ENCODE measurements at regions not wholly inside any gene's neighbourhood (a gene's known extent, or its start where the extent isn't known, plus 50 kb on each side); places are given as distances from the start of the nearest gene placed in this dataset.

DNA sequence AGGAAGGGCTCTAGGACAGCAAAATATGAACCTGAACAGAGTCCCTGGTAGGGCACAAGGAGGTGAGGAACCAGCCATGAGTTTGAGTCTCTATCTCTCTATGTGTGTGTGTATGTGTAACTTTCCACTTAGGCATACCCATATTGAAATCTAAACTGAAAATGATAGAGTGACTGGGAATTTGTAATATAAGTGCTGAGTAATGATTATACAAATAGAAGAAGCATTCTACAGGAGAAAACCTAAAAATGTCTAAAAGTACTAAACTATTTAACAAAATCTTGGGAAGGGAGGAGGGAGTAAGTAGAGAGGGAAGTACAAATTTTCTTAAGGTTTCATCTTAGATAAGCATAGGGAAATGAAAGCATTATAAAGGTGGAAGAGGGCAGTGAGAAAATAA lies 97.1 kb upstream of the ZC3H12C start:
- TF ChIP-seq, protein P1, sequence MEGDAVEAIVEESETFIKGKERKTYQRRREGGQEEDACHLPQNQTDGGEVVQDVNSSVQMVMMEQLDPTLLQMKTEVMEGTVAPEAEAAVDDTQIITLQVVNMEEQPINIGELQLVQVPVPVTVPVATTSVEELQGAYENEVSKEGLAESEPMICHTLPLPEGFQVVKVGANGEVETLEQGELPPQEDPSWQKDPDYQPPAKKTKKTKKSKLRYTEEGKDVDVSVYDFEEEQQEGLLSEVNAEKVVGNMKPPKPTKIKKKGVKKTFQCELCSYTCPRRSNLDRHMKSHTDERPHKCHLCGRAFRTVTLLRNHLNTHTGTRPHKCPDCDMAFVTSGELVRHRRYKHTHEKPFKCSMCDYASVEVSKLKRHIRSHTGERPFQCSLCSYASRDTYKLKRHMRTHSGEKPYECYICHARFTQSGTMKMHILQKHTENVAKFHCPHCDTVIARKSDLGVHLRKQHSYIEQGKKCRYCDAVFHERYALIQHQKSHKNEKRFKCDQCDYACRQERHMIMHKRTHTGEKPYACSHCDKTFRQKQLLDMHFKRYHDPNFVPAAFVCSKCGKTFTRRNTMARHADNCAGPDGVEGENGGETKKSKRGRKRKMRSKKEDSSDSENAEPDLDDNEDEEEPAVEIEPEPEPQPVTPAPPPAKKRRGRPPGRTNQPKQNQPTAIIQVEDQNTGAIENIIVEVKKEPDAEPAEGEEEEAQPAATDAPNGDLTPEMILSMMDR (conservative IDR thresholded peaks at IDR 0.05) = no peak
- no peak overlapping the region for H3K27ac ChIP-seq

DNA sequence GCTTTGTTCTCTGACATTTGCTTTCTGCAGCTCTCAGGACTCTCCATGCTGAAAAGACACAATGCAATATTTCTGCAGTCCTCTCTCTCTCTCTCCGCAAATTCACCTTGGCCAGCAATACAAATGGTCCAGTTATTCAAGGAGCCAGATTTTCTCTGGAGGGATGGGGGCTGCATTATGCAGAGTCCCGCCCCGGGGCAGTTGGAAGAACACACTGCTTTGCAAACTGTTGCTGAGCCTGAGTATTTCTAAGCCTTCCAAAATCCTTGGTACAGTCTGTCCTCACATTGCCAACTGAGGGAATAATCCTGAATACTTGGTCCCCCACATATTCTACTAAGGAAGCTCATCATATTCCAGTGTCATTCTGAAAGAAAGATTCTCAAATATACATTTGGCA lies 94.3 kb upstream of the ZC3H12C start:
- TF ChIP-seq, protein P1 (conservative IDR thresholded peaks at IDR 0.05) = no peak
- no peak for TF ChIP-seq ZFX (IDR thresholded peaks at IDR 0.05)
- H3K27ac ChIP-seq = no peak overlapping the region

DNA sequence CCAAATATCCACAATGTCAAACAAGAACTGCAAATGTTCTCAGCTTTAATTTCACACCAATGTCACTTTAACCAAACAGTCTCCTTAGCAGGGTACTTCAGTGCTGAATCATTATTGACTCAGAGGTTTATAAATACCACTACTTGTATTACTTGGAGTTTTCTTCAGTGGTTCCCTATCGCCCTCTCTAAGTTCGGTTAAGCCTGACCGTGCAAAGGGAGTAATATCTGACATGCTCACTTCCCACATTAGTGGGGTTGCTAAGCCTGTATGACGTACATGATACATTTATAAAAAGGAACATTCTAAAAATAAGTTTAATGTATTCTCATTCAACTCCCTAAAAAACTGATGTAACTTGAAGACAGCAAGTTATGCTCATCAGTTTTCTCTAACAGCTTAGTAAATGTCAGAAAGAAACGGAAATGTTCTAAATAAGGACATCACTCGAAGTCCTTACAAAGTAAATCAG lies 93.1 kb upstream of the ZC3H12C start:
- no peak overlapping the region for H3K27ac ChIP-seq

DNA sequence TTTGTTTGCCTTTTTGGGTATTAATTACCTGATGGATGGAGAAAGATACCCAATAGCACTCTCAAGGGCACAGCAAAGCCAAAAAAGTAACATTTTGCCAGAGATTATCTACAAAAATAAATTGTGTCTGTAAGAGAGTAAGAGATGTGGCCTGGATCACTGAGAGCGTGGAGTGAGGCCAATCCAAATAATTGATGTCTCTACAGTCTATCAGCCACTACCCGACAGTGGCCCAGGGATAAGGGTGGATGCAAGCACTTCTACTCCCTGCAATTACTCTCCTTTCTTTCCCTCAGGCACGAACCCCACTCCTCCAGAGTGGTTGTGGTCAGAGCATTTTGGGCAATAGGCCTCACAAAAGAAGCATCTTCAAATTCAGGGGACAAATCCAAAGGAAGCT lies 92.3 kb upstream of the ZC3H12C start:
- TF ChIP-seq ZFX (IDR thresholded peaks at IDR 0.05) = no peak
- no peak overlapping the region for H3K27ac ChIP-seq

More for the DNA sequence above, 93.1 kb upstream of the ZC3H12C start:
- no peak for TF ChIP-seq ZFX (IDR thresholded peaks at IDR 0.05)
- TF ChIP-seq, protein P1 (conservative IDR thresholded peaks at IDR 0.05) = no peak

DNA sequence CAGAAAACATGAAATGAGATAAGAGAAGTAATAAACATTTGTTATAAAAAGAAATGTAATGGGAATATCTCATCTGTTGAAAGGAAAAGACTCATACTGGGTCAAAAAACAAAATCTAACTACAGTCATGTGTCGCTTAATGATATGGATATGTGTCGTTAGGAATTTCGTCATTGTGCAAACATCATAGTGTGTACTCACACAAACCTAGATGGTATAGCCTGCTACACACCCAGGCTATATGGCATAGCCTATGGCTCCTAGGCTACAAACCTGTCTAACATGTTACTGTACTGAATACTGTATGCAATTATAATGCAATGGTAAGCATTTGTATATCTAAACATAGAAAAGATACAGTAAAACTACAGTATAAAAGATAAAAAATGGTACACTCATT lies 89.8 kb upstream of the ZC3H12C start:
- no peak overlapping the region for H3K27ac ChIP-seq
- no peak for TF ChIP-seq ZFX (IDR thresholded peaks at IDR 0.05)
- TF ChIP-seq, protein P1 (conservative IDR thresholded peaks at IDR 0.05) = no peak

DNA sequence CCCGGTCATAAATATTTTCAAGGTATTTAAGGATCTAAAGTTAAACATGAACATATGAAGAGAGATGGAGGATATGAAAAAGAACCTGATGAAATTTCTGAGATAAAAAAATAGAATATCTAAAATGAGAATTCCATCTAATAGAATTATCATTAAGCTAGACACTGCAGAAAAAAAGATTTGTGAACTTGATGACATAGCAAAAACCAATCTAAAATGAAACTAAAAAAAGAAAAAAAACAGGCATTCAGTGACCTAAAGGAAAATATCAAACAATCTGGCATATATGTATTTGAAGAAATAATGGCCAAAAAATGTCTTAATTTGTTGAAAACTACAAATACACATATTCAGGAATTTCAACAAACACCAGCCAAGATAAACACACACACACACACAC lies 81.6 kb upstream of the ZC3H12C start:
- no peak for TF ChIP-seq ZFX (IDR thresholded peaks at IDR 0.05)
- TF ChIP-seq, protein P1 (conservative IDR thresholded peaks at IDR 0.05) = no peak
- H3K27ac ChIP-seq = no peak overlapping the region

DNA sequence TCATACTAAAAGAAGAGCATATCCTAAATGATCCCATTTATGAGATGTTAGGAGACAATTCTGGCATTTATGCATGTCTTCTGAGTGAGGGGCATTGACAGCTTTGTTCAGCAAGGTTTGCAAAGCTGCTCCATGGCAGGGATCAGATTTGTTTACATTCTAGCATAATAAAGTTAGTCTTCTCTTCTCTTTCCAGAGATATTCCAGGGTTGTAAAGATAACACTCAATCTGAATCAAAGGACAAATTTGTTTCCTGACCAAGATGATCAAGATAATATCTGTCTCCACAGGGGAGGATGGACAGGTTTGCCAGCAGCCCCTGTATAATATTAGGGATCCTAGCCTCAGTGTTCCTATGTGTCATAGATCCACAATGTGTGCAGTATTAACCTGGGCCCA lies 77.5 kb upstream of the ZC3H12C start:
- H3K27ac ChIP-seq = no peak overlapping the region
- no peak for TF ChIP-seq ZFX (IDR thresholded peaks at IDR 0.05)

DNA sequence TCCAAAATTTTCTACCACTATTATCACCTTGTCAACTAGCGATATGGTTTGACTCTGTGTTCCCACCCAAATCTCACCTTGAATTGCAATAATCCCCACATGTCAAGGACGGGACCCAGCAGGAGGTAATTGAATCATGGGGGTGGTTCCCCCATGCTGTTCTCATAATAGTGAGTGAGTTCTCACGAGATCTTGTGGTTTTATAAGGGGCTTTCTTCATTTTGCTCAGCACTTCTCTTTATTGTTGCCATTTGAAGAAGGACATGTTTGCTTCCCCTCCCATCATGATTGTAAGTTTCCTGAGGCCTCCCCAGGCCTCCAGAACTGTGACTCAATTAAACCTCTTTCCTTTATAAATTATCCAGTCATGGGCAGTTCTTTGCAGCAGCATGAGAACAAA lies 73.5 kb upstream of the ZC3H12C start:
- H3K27ac ChIP-seq = no peak overlapping the region
- no peak for TF ChIP-seq ZFX (IDR thresholded peaks at IDR 0.05)
- TF ChIP-seq, protein P1 (conservative IDR thresholded peaks at IDR 0.05) = no peak

DNA sequence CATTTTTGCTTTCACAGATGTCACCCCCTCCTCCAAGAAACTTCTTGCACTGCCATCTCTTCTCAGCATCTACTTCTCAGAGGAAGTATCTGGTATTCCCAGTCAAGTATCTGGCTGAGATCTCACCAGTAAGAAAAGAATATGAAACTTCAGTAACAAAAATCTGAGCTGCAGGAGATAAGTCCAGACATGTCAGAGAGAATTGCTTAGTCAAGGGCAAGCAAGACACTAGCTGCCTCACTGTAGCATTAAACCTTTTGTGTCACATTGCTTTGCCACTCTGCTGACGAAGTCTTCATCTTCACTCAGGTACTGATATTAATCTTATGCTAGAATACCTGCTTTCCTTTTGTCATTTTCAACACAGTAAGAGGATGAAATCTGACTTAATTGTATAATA lies 70.6 kb upstream of the ZC3H12C start:
- no peak overlapping the region for H3K27ac ChIP-seq
- TF ChIP-seq, protein P1 (conservative IDR thresholded peaks at IDR 0.05) = no peak
- no peak for TF ChIP-seq ZFX (IDR thresholded peaks at IDR 0.05)

Measured in C4-2B (cell line).